Activated CD8-positive, alpha-beta T cell treated with anti-CD3 and anti-CD28 coated beads for 36 hours (primary cell): ENCODE measurements at regions not wholly inside any gene's neighbourhood (a gene's known extent, or its start where the extent isn't known, plus 50 kb on each side); places are given as distances from the start of the nearest gene placed in this dataset.
"Not testable (repeated sequence)": the region's sequence is repeated elsewhere in the genome, so short reads cannot be mapped to it uniquely, and the experiment has no call there.

Experiments used
- ATAC-seq: fragments of 200-7000 bp; cut with Tn5 transposase; one replicate; pipeline ENCODE4 v1.10.0; 2021; ENCODE audit warnings: mild to moderate bottlenecking, moderate library complexity
- CTCF ChIA-PET: fragments of 350-600 bp; sonication (Branson Sonifier 250); formaldehyde crosslinking; loops from one replicate; lab custom pipeline; 2021; ENCODE audit warnings: antibody characterized with exemption; lab: Charles Lee
- POLR2A ChIA-PET: fragments of 350-600 bp; sonication (Branson Sonifier 250); formaldehyde crosslinking; loops from one replicate; lab custom pipeline; 2021; ENCODE audit warnings: antibody characterized with exemption; lab: Charles Lee
- DNase-seq: peaks from one replicate; pipeline ENCODE4 v3.0.0-alpha.2; 2020
- H3K27ac Mint-ChIP-seq: one replicate; pipeline ENCODE4 v1.8.0; 2021; ENCODE audit warnings: mild to moderate bottlenecking, mixed read lengths
- H3K27me3 Mint-ChIP-seq: one replicate; pipeline ENCODE4 v1.8.0; 2021; ENCODE audit warnings: mixed read lengths
- H3K36me3 Mint-ChIP-seq: one replicate; pipeline ENCODE4 v1.8.0; 2021; ENCODE audit warnings: low read depth, mixed read lengths
- H3K4me1 Mint-ChIP-seq: one replicate; pipeline ENCODE4 v1.8.0; 2021; ENCODE audit warnings: low read depth, mixed read lengths
- H3K4me3 Mint-ChIP-seq: one replicate; pipeline ENCODE4 v1.8.0; 2021; ENCODE audit warnings: mild to moderate bottlenecking, moderate library complexity, mixed read lengths
- H3K9me3 Mint-ChIP-seq: one replicate; pipeline ENCODE4 v1.8.0; 2021; ENCODE audit warnings: mixed read lengths
- intact Hi-C: fragments of 100-400 bp; cut with micrococcal nuclease; formaldehyde crosslinking; loops from one replicate; pipeline ENCODE4 v1.10.0; 2022
- TF ChIP-seq, protein P1 (sequence below): fragments of 200-600 bp; IDR thresholded peaks from one replicate; pipeline ENCODE4 v1.8.0; 2022; ENCODE audit warnings: antibody characterized with exemption, mild to moderate bottlenecking

DNA sequence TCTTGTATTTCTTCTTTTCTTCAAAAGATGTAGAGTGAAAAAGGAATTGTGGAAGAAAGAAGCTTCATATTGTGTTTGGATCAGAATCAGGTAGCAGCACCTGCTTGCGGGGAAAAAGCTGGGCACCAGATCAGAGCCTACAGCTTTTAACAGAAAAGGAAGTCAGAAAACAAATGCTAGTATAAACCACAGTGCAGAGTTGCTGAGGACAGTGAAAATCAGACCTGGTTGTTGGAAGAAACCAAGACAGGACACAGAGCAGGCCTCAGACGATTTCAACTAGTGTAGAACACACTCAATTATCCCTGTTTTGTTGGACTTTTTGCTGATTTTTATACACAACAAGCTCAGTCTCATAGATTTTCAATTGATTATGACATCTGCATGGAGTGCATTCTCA lies 221.4 kb downstream of the PTN start:
- intact Hi-C loops = no loop called here
- H3K4me3 Mint-ChIP-seq = no peak overlapping the region
- TF ChIP-seq, protein P1, sequence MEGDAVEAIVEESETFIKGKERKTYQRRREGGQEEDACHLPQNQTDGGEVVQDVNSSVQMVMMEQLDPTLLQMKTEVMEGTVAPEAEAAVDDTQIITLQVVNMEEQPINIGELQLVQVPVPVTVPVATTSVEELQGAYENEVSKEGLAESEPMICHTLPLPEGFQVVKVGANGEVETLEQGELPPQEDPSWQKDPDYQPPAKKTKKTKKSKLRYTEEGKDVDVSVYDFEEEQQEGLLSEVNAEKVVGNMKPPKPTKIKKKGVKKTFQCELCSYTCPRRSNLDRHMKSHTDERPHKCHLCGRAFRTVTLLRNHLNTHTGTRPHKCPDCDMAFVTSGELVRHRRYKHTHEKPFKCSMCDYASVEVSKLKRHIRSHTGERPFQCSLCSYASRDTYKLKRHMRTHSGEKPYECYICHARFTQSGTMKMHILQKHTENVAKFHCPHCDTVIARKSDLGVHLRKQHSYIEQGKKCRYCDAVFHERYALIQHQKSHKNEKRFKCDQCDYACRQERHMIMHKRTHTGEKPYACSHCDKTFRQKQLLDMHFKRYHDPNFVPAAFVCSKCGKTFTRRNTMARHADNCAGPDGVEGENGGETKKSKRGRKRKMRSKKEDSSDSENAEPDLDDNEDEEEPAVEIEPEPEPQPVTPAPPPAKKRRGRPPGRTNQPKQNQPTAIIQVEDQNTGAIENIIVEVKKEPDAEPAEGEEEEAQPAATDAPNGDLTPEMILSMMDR = no peak

DNA sequence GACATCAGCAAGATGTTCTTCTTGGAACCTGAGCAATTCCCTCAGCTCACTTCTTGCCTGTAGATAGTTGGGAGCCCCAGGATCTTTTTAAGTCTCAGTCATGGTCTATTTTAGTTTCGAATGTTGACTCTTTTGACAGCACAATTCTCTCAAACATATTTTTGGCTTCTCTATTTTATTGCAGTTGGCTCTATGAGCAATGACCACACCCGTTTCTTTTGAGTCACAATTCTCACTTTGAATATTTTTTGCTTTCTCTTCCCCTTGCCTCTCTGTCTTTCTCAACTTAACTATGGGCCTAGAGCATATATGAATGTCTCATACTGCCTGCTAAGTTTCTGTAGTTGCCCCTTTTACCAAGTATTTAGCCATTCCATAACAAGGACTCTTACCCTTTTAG lies 222.8 kb downstream of the PTN start:
- ATAC-seq (no peak), DNase-seq (no peak)
- ChIA-PET CTCF (no interaction called here), POLR2A (no interaction called here)
- H3K4me3 Mint-ChIP-seq = no peak overlapping the region
- peaks cover 9% of the 10 kb centered on the region for H3K9me3 Mint-ChIP-seq
- no peak overlapping the region for H3K27ac Mint-ChIP-seq
- H3K36me3 Mint-ChIP-seq = no peaks in the 10 kb centered on the region
- H3K27me3 Mint-ChIP-seq = no peaks in the 10 kb centered on the region
- H3K4me1 Mint-ChIP-seq = no peaks in the 10 kb centered on the region
- intact Hi-C loops = no loop called here
- TF ChIP-seq, protein P1 = no peak

More for the DNA sequence above, 221.4 kb downstream of the PTN start:
- peaks cover 9% of the 10 kb centered on the region for H3K9me3 Mint-ChIP-seq
- no peaks in the 10 kb centered on the region for H3K27me3 Mint-ChIP-seq
- no peak for ATAC-seq
- H3K4me1 Mint-ChIP-seq = no peaks in the 10 kb centered on the region
- ChIA-PET POLR2A (no interaction called here), CTCF (no interaction called here)
- H3K36me3 Mint-ChIP-seq = no peaks in the 10 kb centered on the region
- no peak overlapping the region for H3K27ac Mint-ChIP-seq
- DNase-seq = no peak

DNA sequence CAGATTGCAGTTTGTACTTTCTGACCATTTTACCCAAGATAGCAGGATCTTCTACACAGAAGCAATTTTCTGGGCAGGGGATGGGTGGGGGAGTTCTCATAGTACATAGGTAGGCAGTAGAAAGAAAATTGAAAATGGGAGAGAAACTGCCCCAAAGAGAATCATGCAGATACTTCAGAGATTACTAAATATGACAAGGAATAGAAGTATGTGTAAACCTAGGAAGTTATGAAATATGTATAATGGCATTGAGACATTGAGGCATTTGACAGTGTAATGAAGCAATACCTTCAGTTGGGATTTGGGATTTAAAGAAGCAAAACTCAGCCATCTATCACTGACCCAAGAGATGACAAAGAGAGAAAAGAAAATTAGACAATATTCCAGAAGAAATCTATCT lies 233.0 kb downstream of the PTN start:
- CTCF ChIA-PET = no interaction called here
- POLR2A ChIA-PET = no interaction called here
- TF ChIP-seq, protein P1 = no peak
- Mint-ChIP-seq H3K4me3 (no peak overlapping the region), H3K36me3 (no peaks in the 10 kb centered on the region), H3K4me1 (no peaks in the 10 kb centered on the region), H3K9me3 (peaks cover 8% of the 10 kb centered on the region), H3K27ac (no peak overlapping the region), H3K27me3 (no peaks in the 10 kb centered on the region)
- intact Hi-C loops = no loop called here
- DNase-seq (no peak), ATAC-seq (no peak)

DNA sequence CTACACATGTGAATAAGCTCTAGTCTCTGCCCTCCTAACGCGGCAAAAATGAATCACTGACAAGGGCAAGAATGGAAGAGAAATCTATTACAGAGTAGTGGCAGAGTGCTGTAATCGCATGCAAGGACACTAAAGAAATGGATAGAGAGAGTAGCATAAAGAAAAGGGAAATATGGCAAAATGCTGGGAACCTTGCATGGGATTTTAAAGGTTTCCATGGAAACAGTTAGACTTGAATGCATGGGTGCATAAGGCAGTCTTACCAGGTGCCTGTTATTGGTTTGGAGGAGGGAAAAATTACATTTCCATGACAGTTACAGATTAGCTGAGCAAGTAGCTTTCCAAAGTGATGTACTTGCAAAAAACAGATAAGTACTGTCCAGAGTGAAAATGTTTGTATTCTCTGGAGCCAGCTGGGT lies 233.4 kb downstream of the PTN start:
- intact Hi-C loops = no loop called here
- H3K27me3 Mint-ChIP-seq = no peaks in the 10 kb centered on the region
- POLR2A ChIA-PET = no interaction called here
- H3K36me3 Mint-ChIP-seq = no peaks in the 10 kb centered on the region
- CTCF ChIA-PET = no interaction called here
- H3K27ac Mint-ChIP-seq = no peak overlapping the region
- no peak overlapping the region for H3K4me3 Mint-ChIP-seq
- no peak for ATAC-seq
- H3K9me3 Mint-ChIP-seq = peaks cover 8% of the 10 kb centered on the region
- no peak for DNase-seq
- TF ChIP-seq, protein P1 = no peak
- no peaks in the 10 kb centered on the region for H3K4me1 Mint-ChIP-seq

DNA sequence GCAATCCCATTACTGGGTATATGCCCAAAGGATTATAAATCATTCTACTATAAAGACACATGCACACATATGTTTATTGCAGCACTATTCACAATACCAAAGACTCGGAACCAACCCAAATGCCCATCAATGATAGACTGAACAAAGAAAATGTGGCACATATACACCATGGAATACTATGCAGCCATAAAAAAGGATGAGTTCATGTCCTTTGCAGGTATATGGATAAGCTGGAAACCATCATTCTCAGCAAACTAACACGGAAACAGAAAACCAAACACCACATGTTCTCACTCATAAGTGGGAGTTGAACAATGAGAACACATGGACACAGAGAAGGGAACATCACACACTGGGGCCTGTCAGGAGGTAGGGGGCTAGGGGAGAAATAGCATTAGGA lies 235.7 kb downstream of the PTN start:
- H3K9me3 Mint-ChIP-seq = peaks cover 13% of the 10 kb centered on the region
- H3K36me3 Mint-ChIP-seq, intact Hi-C loops, POLR2A ChIA-PET, ATAC-seq, H3K4me1 Mint-ChIP-seq, H3K27ac Mint-ChIP-seq, CTCF ChIA-PET, H3K27me3 Mint-ChIP-seq, DNase-seq, H3K4me3 Mint-ChIP-seq: not testable (repeated sequence)

DNA sequence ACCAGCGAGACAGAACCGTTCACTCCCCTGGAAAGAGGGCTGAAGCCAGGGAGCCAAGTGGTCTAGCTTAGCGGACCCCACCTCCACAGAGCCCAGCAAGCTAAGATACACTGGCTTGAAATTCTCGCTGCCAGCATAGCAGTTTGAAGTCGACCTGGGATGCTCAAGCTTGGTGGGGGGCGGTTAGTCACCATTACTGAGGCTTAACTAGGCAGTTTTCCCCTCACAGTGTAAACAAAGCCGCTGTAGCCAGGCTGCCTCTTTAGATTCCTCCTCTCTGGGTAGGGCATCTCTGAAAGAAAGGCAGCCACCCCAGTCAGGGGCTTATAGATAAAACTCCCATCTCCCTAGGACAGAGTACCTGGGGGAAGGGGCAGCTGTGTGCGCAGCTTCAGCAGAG lies 235.1 kb downstream of the CHRM2 start:
- H3K9me3 Mint-ChIP-seq, H3K27ac Mint-ChIP-seq, CTCF ChIA-PET, DNase-seq, H3K36me3 Mint-ChIP-seq, H3K4me1 Mint-ChIP-seq, POLR2A ChIA-PET, ATAC-seq, H3K4me3 Mint-ChIP-seq, H3K27me3 Mint-ChIP-seq, intact Hi-C loops: not testable (repeated sequence)
